DMS53 treated with DMSO at 0.1 percent for 48 hours (cell line): ENCODE measurements at regions not wholly inside any gene's neighbourhood (a gene's known extent, or its start where the extent isn't known, plus 50 kb on each side); places are given as distances from the start of the nearest gene placed in this dataset.

Experiments
- DNase-seq: peaks from one replicate; lab custom pipeline; 2025; ENCODE audit not compliant: unreplicated experiment; lab: John Stamatoyannopoulos, UW

DNA sequence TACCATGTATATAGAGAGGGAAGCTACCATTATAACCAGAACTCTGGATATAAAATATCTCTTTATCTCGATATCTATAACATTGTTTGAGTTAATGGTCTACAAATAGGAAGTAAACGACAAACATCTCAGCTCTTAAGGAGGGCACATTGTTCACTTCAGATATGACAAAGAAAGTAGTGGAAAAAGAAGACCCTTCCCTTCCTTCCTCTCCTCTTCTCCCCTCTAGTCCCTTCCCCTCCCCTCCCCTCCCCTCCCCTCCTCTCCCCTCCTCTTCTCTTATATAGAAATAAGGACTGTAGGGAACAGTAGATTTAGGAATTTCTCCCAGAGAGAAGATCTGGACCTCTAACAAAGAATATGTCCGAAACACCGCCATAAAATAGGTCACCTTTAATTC is 1731.9 kb upstream of the CDH9 start:
- no peak for DNase-seq

- DNase-seq = peak; percentile 55
Observed at GRCh38 chr5:28766565-28767158, 1728.3 kb upstream of the CDH9 start.

DNA sequence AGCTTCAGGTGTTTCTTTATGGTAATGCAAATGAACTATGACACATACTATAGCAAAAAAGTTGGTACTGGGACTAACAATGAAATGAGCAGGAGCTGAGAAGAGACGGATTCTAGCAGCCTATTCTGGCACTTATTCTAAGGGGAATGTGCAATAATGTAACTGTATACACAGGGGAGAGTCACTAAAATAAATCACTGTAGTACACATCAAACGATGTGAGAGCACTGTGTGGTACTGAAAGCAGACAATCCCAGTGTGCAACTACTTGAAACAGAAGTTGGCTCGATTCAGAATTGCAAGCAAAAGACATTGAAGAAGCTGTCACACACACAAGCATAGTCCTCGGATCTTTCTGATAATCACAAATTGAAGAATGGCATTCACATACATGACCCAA is 1713.0 kb upstream of the CDH9 start:
- no peak for DNase-seq

DNA sequence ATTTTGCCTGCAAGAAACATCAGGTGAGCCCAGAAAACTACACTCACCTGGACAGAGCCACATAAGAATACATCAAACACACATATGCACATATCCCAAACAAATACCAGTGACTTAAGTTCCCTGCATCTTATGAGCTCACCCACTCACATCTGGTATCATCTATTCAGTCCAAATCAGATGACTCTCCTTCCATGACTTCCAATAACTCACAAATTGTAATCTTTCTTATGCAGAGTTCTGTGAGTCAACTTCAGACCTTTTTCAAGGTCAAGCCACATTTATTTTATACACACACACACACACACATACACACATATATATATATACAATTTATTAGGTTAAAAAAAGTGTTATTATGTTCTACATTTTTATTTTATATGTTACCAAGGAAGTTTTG is 1711.9 kb upstream of the CDH9 start:
- no peak for DNase-seq

DNA sequence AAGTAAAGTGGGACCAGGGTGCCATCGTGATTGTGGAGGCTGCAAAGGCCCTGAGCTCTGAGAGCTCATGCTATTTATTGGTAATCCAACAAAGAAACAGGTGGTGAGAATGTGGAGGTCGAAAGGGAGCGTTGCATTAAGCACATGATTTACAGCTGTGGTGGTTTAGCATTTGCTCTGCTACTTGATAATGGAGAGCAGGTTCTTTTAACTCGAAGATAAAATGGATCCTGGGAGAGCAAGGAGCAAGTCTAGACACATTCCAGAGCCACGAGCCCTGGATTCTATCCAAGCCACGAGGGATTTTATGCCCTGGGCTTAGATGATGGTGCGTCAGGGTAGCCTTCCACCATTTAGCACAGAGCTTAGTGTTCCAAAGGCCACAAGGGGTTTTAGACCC is 1710.1 kb upstream of the CDH9 start:
- no peak for DNase-seq

DNA sequence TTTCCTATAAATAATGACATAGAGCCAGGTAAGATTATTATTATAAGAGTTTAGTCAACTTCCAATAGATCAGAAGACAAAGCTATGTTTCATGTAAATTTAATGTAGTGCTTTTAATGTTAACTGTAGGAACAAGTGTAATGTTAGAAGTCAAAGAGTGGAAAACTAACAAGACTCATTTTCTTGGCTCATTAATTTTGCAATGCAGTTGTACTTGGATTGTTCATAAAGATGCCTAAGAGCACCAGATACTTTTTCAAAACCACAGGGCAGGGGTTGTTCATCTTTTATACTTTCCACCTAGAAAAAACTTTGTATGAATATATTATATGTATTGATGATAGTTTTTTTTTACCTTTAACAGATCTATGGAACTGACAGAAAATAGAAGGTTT is 1705.3 kb upstream of the CDH9 start:
- no peak for DNase-seq

DNA sequence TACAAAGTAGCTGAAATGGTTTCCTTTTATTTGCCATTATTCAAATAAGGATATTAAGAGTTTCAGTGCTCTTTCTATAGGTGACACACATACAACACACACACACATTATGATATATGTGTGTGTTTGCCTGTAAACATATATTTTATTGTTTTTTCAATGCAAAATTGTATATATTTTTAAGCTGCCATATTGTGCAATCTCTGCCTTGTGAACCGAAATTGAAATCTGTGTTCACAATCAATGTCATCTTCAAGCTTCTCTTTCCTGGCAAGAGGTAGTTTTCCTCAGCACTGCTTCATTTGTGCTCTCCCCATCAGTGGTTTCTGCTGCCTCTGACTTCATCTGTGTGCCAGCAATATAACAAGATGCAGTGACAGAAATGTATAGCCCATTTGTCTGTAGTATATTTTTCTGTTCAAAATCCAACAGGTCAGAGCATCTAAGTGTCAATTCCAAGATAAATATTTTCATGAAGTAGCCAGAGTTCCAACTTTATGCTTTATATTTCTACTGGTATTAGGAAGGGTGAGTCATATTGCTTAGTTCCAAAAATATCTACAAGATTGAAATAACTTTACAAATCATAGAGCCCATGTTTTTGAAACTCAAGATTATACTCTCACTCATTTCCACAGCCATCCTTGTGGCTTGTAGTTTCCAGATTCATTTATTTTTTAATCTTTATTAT is 1704.8 kb upstream of the CDH9 start:
- no peak for DNase-seq

- DNase-seq = no peak
Observed at GRCh38 chr5:28737682-28738081, 1699.3 kb upstream of the CDH9 start.

DNA sequence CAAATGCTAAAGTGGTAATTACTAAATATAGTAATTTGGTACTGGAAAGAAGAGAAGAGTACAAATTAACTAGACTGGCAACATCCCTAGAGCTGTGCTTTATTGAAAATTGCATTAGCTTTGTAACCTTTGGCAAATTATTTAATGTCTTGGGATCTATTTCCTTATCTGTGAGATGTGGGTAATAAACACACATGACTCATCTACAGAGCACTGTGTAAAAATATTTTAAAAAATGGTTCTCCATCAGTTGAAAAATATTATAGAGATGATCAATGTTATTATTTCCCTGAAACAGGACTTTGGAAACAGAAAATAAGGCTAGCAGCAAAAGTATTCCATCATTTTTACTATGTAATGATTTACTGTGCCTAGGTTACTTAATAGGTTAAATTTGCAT is 1698.8 kb upstream of the CDH9 start:
- DNase-seq = no peak

GRCh38 chr5:28734396-28734795 is 1696.0 kb upstream of the CDH9 start:
- no peak for DNase-seq

- no peak for DNase-seq
Observed at GRCh38 chr5:28729067-28729466, 1690.7 kb upstream of the CDH9 start.

GRCh38 chr5:28726815-28727214 is 1688.4 kb upstream of the CDH9 start:
- no peak for DNase-seq

DNA sequence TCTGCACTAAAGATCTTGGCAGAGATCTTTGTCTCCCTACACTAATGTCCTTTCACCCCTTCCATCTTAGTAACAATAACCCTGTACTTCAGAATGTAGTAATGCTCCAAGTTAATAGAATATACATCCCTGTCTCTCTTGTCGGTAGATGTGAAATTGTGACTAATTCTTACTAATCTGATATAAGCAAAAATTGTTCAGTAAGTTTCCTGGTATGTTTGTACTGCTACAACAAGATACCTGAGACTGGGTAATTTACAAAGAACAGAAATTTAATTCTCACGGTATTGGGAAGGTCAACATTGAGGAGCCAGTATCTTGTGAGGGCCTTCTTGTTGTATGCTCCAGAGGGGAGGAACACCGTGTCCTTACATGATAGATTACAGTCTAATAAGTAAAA is 1686.6 kb upstream of the CDH9 start:
- no peak for DNase-seq

- DNase-seq = no peak
Observed at GRCh38 chr5:28714907-28715698, 1676.7 kb upstream of the CDH9 start.

- DNase-seq = no peak
Observed at GRCh38 chr5:28710360-28710759, 1672.0 kb upstream of the CDH9 start.

DNA sequence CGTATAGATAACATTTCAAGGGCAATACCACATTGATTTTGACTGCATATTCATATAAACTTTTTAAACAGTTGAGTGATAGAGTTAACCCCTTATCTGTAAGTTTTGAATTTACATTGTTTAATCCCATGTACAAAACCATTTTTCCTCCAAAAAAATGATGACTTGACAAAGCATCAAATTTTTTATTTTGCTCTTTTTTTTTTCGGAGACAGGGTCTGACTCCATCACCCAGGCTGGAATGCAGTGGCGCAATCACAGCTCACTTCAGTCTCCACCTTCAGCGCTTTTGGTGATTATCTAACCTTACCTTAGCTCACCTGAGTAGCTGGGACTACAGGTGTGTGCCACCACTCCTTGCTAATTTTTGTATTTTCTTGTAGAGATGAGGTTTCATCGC is 1670.1 kb upstream of the CDH9 start:
- DNase-seq = no peak

DNA sequence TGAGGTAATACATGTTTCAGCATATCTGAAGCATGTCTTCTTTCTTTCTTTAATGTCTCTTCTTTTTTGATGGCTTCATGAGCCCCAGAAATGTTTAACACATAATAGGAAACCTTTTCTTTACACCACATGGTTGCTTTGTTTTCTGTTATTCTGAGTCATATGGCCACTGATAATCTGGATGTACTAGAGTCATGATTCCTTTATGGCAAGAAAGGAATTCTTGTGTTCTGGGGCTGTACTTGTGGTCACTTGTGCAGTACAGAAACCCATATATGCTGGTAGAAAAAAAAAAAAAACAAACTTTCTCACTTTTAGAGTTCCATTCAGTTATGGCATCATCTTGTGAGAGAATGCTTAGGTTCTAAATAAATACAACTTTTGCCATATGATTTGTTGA is 1669.3 kb upstream of the CDH9 start:
- no peak for DNase-seq

- no peak for DNase-seq
Observed at GRCh38 chr5:28703651-28704260, 1665.4 kb upstream of the CDH9 start.

DNA sequence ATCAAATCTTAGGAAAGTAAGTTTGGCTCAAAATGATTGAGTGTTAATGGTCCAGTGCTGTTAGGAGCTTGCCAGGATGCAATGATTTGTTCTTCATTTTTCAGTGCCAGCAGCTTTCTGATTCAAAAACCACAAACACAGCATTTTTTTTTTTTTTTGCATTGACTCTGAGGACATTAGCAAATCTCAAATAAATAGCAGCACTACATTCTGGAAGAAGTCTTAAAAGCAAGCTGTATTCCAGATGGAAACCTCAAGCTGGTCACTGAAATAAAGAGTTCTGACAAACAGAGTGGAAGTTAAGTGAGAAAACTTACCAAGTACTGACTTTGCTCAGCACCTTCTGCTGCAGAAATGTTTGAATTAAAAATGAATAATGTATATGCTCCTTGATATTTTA is 1653.1 kb upstream of the CDH9 start:
- no peak for DNase-seq

DNA sequence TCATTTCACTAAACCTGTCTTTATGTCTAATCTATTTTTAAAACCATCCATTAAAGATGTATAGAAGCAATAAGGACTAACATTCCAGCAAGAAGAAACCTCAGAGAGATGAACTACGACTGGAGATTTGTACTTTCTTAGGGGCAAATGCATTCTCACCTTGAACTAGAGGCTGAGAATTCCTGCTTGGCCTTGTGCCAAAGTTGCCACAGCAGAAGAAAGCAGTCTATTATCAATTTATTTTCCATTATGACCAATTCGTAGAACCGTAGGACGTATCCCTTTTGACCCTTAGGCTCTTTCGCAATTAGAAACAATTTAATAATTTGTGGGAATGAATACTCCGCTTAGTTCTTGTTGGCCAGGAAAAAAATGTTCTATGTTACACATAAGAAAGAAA is 1647.4 kb upstream of the CDH9 start:
- no peak for DNase-seq

DNA sequence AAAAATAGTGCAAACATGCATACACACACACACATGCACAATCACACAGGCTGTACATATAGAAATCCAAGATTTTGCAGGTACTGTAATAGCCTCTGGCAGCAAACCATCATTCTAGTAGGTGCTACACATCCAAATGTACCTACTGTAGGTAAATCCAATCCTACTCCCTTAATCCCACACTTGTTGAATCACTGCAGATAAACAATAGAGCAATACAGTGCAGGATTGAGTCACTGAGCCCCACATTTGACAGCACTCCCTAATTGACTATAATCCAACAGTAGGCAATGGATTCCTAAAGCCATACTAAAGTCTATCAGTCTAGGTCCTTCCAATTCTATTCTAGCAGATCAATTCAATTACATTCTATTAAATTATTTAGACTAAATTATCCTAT is 1640.5 kb upstream of the CDH9 start:
- no peak for DNase-seq

GRCh38 chr5:28666110-28666509 is 1627.7 kb upstream of the CDH9 start:
- DNase-seq = no peak
